ENCODE measurements at regions not wholly inside any gene's neighbourhood (a gene's known extent, or its start where the extent isn't known, plus 50 kb on each side); places are given as distances from the start of the nearest gene placed in this dataset.
"Not testable (repeated sequence)": the region's sequence is repeated elsewhere in the genome, so short reads cannot be mapped to it uniquely, and the experiment has no call there.

- no peak for DNase-seq
Observed at GRCh38 chr2:140178234-140178633, 1398.0 kb upstream of the NXPH2 start.

GRCh38 chr2:140177086-140177485, 1396.9 kb upstream of the NXPH2 start:
- DNase-seq, result no peak

GRCh38 chr2:140173790-140174189, 1393.6 kb upstream of the NXPH2 start:
- DNase-seq, result no peak

- no peak for DNase-seq
Observed at GRCh38 chr2:140164449-140164848, 1384.3 kb upstream of the NXPH2 start.

GRCh38 chr2:140158259-140158658, 1378.1 kb upstream of the NXPH2 start:
- no peak for DNase-seq

GRCh38 chr2:140157816-140158215, 1377.6 kb upstream of the NXPH2 start:
- no peak for DNase-seq

GRCh38 chr2:140154706-140155105, 1374.5 kb upstream of the NXPH2 start:
- no peak for DNase-seq

- no peak for DNase-seq
Observed at GRCh38 chr2:140154271-140154670, 1374.1 kb upstream of the NXPH2 start.

GRCh38 chr2:140144611-140145010, 1364.4 kb upstream of the NXPH2 start:
- no peak for DNase-seq

- DNase-seq, result no peak
Observed at GRCh38 chr2:140138736-140139135, 1358.5 kb upstream of the NXPH2 start.

GRCh38 chr2:140136861-140137260, 1356.7 kb upstream of the NXPH2 start:
- DNase-seq, result no peak

- DNase-seq, result no peak
Observed at GRCh38 chr2:140136366-140136765, 1356.2 kb upstream of the NXPH2 start.

GRCh38 chr2:140128909-140129308, 1348.7 kb upstream of the NXPH2 start:
- DNase-seq, result no peak

GRCh38 chr2:140122001-140122400, 1341.8 kb upstream of the NXPH2 start:
- no peak for DNase-seq

- no peak for DNase-seq
Observed at GRCh38 chr2:140117386-140117785, 1337.2 kb upstream of the NXPH2 start.

- DNase-seq, result no peak
Observed at GRCh38 chr2:140108706-140109475, 1328.7 kb upstream of the NXPH2 start.

GRCh38 chr2:140091926-140092325, 1311.7 kb upstream of the NXPH2 start:
- DNase-seq, result no peak

- DNase-seq, result no peak
Observed at GRCh38 chr2:140086964-140087363, 1306.8 kb upstream of the NXPH2 start.

- no peak for DNase-seq
Observed at GRCh38 chr2:140085674-140086073, 1305.5 kb upstream of the NXPH2 start.

- DNase-seq, result no peak
Observed at GRCh38 chr2:140079038-140079437, 1298.8 kb upstream of the NXPH2 start.

GRCh38 chr2:140076164-140076563, 1296.0 kb upstream of the NXPH2 start:
- DNase-seq, result no peak

- DNase-seq, result not testable (repeated sequence)
Observed at GRCh38 chr2:140073763-140074162, 1293.6 kb upstream of the NXPH2 start.

GRCh38 chr2:140067661-140068060, 1287.5 kb upstream of the NXPH2 start:
- DNase-seq, result no peak

- DNase-seq, result no peak
Observed at GRCh38 chr2:140064243-140064642, 1284.1 kb upstream of the NXPH2 start.

- DNase-seq, result no peak
Observed at GRCh38 chr2:140063356-140063755, 1283.2 kb upstream of the NXPH2 start.

Data from suppressor macrophage (primary cell).